ENCODE measurements at regions not wholly inside any gene's neighbourhood (a gene's known extent, or its start where the extent isn't known, plus 50 kb on each side); places are given as distances from the start of the nearest gene placed in this dataset.

GRCh38 chr11:129251067-129251466, 58.9 kb upstream of the ARHGAP32 start:
- TF ChIP-seq CHD2 (IDR thresholded peaks at IDR 0.05; ENCODE audit: low read length) (no peak), SIN3A (conservative IDR thresholded peaks at IDR 0.05 in 1 of 2, IDR thresholded peaks at IDR 0.05 in 1 of 2; ENCODE audit: low read depth in 1 of 2, low read length in 2 of 2) (no peak), JUND (IDR thresholded peaks at IDR 0.05; ENCODE audit: low read length) (no peak), CEBPB (IDR thresholded peaks at IDR 0.05; ENCODE audit: low read depth, low read length) (no peak), TCF12 (IDR thresholded peaks at IDR 0.05; ENCODE audit: low read depth, low read length) (no peak)

Data from H1 (cell line).